ENCODE measurements at regions not wholly inside any gene's neighbourhood (a gene's known extent, or its start where the extent isn't known, plus 50 kb on each side); places are given as distances from the start of the nearest gene placed in this dataset.
"Not testable (repeated sequence)": the region's sequence is repeated elsewhere in the genome, so short reads cannot be mapped to it uniquely, and the experiment has no call there.

DNA sequence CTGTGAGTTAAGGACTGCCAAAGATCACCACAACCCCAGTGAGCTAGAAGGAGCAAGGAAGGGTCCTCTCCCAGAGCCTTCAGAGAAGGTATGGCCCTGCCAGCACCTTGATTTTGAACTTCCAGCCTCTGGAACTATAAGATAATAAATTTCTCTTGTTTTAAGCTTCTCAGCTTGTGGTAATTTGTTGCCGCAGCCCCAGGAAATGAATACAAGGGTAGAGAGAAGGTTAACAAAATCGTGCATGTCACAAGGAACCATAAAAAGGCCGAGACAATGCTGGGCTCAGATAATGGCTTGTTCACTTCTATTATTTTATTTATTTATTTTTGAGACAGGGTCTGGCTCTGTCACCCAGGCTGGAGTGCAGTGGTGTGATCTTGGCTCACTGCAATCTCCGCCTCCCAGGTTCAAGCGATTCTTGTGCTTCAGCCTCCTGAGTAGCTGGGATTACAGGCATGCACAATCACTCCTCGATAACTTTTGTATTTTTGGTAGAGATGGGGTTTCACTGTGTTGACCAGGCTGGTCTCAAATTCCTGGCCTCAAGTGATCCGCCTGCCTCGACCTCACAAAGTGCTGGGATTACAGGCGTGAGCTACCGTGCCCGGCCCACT is 71.5 kb downstream of the WSB1 start:
- H3K9me3 ChIP-seq, H4K20me1 ChIP-seq, H3K4me3 ChIP-seq, H3K27me3 ChIP-seq, H3K36me3 ChIP-seq, H3K9ac ChIP-seq, H3K4me2 ChIP-seq, H3K27ac ChIP-seq, H3K4me1 ChIP-seq: not testable (repeated sequence)

DNA sequence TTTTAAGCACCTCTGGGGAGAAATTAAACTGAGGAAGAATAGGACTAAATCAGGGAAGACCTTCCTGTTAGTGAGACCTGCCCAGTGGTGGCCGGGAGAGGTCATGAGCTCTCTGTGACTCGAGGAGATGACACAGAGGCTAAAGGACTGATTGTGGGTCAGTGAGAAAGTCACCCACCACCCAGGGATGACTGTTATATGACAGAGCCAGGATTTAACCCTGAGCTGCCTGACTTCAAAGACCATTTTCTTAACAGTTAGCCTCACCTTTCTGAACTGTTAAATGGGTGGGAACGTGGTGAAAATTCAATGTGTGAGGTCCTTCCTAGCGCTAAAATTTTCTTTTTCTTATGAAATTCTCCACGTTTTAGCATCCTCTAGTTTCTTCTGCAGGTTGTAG is 72.5 kb downstream of the WSB1 start:
- no peaks in the 10 kb centered on the region for H3K27me3 ChIP-seq
- no peaks in the 10 kb centered on the region for H3K36me3 ChIP-seq
- H3K9me3 ChIP-seq: peaks cover 10% of the 10 kb centered on the region
- no peak overlapping the region for H3K4me3 ChIP-seq
- no peaks in the 10 kb centered on the region for H4K20me1 ChIP-seq
- TF ChIP-seq Cebpa-rat (IDR thresholded peaks at IDR 0.05): no peak
- H3K9ac ChIP-seq: no peak overlapping the region
- H3K4me1 ChIP-seq: no peaks in the 10 kb centered on the region
- no peak overlapping the region for H3K27ac ChIP-seq
- H3K4me2 ChIP-seq: no peak overlapping the region

DNA sequence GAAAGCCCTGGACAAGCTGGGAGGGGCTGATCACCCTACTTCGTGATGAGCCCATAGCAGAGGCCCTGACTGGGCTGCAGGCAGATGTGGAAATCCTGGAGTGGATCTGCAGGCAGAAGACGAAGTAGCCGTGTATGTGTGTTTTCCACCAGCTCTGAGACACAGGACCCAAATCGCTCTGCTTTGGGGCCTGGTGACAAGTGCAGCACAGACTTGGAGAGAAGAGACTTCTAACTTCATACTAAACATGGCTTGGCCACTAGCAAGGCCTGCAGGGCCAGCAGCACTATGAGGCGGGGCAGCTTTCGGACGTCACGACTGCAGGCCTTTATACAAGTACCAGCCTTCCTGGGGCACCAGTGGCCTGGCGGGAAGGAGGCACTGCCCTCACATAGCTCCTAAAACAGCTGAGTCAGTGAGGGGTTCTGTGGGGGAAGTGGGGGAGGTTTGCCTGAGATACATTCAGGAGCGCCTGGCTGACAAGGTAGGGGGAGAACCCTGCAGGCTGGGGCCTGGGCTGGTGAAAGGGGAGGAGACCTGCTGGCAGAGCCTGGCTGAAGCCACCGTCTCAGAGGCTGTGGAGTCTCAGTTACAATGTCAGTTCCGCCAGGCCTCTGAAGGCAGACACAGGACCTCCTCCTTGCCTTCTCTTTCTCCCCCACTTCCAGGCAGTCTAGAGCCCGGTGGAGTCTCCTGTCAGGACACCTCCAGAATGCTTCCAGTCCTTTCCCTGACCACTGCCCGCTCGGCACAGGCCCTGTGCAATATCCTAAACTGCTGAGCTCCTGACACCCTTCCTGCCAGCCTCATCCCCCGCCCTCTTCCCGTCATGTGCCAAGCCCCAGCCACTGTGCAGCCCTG is 73.4 kb downstream of the WSB1 start:
- no peak for TF ChIP-seq Cebpa-rat (IDR thresholded peaks at IDR 0.05)
- no peaks in the 10 kb centered on the region for H3K27me3 ChIP-seq
- no peak overlapping the region for H3K9ac ChIP-seq
- no peak overlapping the region for H3K27ac ChIP-seq
- H3K4me2 ChIP-seq: no peak overlapping the region
- H3K9me3 ChIP-seq: peaks cover 15% of the 10 kb centered on the region
- no peak overlapping the region for H3K4me3 ChIP-seq
- no peaks in the 10 kb centered on the region for H4K20me1 ChIP-seq
- no peaks in the 10 kb centered on the region for H3K4me1 ChIP-seq
- no peaks in the 10 kb centered on the region for H3K36me3 ChIP-seq

DNA sequence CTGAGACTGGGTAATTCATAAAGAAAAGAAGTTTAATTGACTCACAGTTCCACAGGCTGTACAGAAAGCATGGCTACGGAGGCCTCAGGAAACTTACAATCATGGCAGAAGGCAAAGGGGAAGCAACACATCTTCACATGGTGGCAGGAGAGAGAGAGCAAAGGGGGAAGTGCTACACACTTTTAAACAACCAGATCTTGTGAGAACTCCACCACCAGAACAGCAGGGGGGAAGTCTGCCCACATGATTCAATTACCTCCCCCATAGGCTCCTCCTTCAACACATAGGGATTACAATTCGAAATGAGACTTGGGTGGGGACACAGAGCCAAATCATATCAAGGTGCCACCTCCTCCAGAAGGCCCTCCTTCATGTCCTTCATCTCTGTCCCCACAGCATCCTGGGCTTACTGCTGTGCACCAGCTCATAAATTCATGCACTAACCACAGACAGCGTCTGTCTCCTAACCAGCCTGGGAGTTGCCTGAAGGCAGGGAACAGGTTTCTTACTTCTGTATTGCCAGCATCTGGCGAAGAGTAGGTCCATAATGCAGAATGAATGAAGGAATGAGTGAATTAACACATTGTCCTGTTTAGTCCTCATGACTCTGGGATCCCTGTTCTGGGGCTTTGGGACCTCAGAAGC is 74.4 kb downstream of the WSB1 start:
- TF ChIP-seq Cebpa-rat (IDR thresholded peaks at IDR 0.05): no peak
- H3K4me2 ChIP-seq: no peak overlapping the region
- H4K20me1 ChIP-seq: no peaks in the 10 kb centered on the region

DNA sequence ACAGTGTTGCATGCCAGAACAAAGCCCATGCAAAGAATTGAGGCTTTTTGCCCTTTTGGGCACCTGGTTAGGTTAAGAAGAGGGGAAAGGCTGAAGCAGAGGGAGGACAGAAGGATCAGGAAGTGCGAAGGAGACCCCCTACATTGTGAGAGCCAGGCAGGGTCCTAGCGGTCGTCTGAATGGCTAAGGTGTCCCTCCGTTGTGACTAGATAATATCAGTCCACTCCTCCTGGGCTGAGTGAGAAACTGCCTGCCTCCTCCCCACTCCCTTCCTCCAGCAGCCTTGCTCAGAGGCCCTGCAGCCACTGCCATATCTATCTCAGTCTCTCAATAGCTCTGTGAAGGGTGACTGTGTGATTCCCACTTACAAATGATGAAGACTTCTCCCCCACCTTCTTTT is 75.1 kb downstream of the WSB1 start:
- no peak for TF ChIP-seq Cebpa-rat (IDR thresholded peaks at IDR 0.05)
- Histone ChIP-seq H3K9ac (no peak overlapping the region), H3K4me2 (no peak overlapping the region), H3K4me1 (no peaks in the 10 kb centered on the region), H3K27ac (no peak overlapping the region), H3K27me3 (no peaks in the 10 kb centered on the region), H3K36me3 (no peaks in the 10 kb centered on the region), H4K20me1 (no peaks in the 10 kb centered on the region), H3K9me3 (peaks cover 32% of the 10 kb centered on the region), H3K4me3 (no peak overlapping the region)

More for the DNA sequence above, 74.4 kb downstream of the WSB1 start:
- Histone ChIP-seq H3K36me3 (no peaks in the 10 kb centered on the region), H3K27me3 (no peaks in the 10 kb centered on the region), H3K4me3 (no peak overlapping the region), H3K4me1 (no peaks in the 10 kb centered on the region), H3K9ac (no peak overlapping the region), H3K9me3 (peaks cover 24% of the 10 kb centered on the region), H3K27ac (no peak overlapping the region)

DNA sequence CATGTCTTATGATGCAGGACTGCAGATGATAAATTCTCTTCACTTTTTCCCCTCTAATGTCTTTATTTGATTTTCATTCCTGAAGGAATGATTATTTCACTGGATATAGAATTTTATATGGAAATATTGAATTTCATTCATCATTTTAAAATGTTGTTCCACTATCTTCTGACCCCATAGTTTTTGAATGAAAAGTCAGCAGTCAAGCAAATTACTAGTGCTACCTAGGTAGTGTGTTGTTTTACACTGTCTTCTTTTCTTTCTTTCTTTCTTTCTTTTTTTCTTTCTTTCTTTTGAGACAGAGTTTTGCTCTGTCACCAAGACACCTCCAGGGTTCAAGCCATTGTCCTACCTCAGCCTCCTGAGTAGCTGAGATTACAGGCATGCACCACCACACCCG is 76.9 kb downstream of the WSB1 start:
- no peaks in the 10 kb centered on the region for H3K27me3 ChIP-seq
- no peak for TF ChIP-seq Cebpa-rat (IDR thresholded peaks at IDR 0.05)
- no peaks in the 10 kb centered on the region for H3K4me1 ChIP-seq
- H3K36me3 ChIP-seq: no peaks in the 10 kb centered on the region
- H3K9me3 ChIP-seq: peaks cover 47% of the 10 kb centered on the region
- H3K27ac ChIP-seq: no peak overlapping the region
- no peak overlapping the region for H3K4me3 ChIP-seq
- no peak overlapping the region for H3K4me2 ChIP-seq
- H4K20me1 ChIP-seq: no peaks in the 10 kb centered on the region
- H3K9ac ChIP-seq: no peak overlapping the region

DNA sequence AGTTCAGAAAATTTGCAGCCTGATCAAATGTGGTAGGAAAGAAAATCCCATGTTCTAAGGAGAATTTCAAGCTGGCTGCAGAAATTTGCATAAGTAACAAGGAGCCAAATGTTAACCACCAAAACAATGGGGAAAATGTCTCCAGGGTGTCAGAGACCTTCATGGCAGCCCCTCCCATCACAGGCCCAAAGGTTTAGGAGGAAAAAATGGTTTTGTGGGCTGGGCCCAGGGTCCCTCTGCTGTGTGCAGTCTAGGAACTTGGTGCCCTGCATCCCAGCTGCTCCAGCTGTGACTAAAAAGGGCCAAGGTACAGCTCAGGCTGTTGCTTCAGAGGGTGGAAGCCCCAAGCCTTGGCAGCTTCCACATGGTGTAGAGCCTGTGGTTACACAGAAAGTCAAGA is 79.8 kb downstream of the WSB1 start:
- H4K20me1 ChIP-seq, H3K4me2 ChIP-seq, H3K4me1 ChIP-seq, H3K27ac ChIP-seq, H3K36me3 ChIP-seq, H3K27me3 ChIP-seq, H3K9ac ChIP-seq, H3K4me3 ChIP-seq: not testable (repeated sequence)
- peaks cover 51% of the 10 kb centered on the region for H3K9me3 ChIP-seq

DNA sequence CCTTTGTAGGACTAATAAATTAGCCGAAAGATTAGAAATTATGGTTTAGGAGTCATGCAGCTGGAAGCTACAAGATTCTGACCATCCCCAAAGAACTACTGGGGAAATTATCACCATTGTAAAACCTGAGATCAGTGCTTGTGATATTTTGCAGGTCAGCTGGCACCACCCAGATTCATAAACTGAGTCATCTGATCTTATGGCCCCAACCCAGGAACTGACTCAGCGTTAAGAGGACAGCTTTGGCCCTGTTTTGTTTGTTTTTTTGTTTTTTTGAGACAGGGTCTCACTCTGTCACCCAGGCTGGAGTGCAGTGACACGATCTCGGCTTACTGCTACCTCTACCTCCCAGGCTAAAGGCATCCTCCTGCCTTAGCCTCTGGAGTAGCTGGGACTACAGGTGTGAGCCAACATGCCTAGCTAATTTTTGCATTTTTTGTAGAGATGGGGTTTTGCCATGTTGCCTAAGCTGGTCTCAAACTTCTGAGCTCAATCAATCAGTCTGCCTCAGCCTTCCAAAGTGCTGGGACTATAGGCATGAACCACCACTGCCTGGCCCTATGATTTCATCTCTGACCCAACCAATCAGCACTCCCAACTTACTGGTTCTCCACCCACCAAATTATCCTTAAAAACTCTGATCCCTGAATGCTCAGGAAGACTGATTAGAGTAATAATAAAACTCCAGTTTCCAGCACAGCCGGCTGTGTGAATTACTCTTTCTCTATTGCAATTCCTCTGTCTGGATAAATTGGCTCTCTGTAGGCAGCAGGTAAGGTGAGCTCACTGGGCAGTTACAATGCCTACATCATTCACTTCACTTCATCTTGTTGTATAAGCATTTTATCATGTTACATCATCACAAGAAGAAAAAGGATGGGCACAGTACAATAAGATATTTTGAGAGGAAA is 79.4 kb upstream of the KSR1 start:
- Histone ChIP-seq H3K4me3 (no peak overlapping the region), H3K9me3 (peaks cover 39% of the 10 kb centered on the region), H3K36me3 (no peaks in the 10 kb centered on the region), H4K20me1 (no peaks in the 10 kb centered on the region), H3K9ac (no peak overlapping the region), H3K4me1 (0 out of 2 replicates have a peak, but pooled peaks cover 5% of the 10 kb centered on the region), H3K27me3 (no peaks in the 10 kb centered on the region), H3K27ac (no peak overlapping the region), H3K4me2 (no peak overlapping the region)
- no peak for TF ChIP-seq Cebpa-rat (IDR thresholded peaks at IDR 0.05)

DNA sequence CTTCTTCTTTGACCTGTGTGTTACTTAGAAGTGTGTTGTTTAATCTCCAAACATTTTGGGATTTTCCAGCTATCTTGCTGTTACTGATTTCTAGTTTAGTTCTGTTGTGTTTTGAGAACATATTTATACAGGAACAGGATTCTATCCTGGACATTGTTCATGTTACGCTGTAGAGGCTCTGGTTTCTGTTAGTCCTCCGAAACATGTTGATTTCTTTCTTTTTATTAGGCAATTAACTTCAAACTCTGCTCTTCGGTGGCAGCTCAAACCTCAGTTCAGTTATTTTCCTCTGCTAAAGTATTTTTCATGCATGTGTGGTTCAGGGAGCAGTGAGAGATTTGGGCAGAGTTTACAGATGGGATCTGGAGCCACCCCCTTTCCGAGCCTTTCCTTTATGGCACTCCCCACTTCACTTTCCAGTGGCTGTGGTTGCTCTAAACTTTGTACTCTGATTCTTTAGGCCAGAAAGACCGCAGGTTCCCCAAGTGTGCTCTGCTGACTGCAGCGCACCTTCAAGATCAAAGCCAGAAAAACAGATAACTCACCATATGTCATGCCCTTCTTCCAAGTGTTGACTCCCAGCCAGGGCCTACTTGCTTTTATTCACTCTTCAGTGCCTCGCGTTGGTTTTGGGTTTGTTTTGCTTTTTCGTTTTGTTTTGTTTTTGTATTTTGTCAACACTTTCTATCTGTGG is 77.6 kb upstream of the KSR1 start:
- Histone ChIP-seq H3K9ac (no peak overlapping the region), H3K27me3 (no peaks in the 10 kb centered on the region), H3K4me3 (no peak overlapping the region), H3K4me2 (no peak overlapping the region), H3K9me3 (peaks cover 23% of the 10 kb centered on the region), H3K27ac (no peak overlapping the region), H4K20me1 (no peaks in the 10 kb centered on the region), H3K4me1 (0 out of 2 replicates have a peak, but pooled peaks cover 5% of the 10 kb centered on the region), H3K36me3 (no peaks in the 10 kb centered on the region)
- TF ChIP-seq Cebpa-rat (IDR thresholded peaks at IDR 0.05): no peak
